Choroid plexus epithelial cell (primary cell): ENCODE measurements at regions not wholly inside any gene's neighbourhood (a gene's known extent, or its start where the extent isn't known, plus 50 kb on each side); places are given as distances from the start of the nearest gene placed in this dataset.
A peak's percentile ranks its signal among the peaks of the same experiment; 100 is the strongest.

Source experiments
- DNase-seq: peaks from one replicate; pipeline ENCODE4 v3.0.0-alpha.2; 2010; ENCODE audit warnings: low read depth
- H3K4me3 ChIP-seq: 2 replicates; pipeline ENCODE4 v1.5.1; 2011; ENCODE audit warnings: low read depth, mild to moderate bottlenecking, control low read depth, low read length, moderate library complexity
- TF ChIP-seq, protein P1 (sequence below): conservative IDR thresholded peaks from 2 replicates; pipeline ENCODE4 v1.5.1; 2011; ENCODE audit warnings: low read depth, mild to moderate bottlenecking, control low read depth, inconsistent platforms, low read length, moderate library complexity

DNA sequence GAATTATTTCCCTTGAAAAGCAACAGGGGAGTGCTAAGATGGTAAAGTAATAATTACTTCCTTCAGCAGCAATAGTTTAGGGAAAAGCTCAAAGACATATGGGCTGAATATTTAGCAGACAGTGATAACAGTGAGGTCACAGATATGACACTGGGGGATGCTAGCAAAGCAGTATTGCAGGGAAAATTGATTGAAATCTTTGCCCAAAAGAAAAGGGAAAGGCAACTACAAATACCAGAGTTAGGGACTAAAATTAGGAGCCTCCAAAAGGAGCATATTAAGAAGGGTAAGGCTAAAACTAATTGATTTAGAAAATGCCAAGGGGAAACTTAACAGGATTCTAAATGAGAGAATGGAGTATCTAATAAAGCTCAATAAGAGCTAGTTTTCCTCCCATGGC, 1191.3 kb upstream of the TENM3 start:
- TF ChIP-seq, protein P1, sequence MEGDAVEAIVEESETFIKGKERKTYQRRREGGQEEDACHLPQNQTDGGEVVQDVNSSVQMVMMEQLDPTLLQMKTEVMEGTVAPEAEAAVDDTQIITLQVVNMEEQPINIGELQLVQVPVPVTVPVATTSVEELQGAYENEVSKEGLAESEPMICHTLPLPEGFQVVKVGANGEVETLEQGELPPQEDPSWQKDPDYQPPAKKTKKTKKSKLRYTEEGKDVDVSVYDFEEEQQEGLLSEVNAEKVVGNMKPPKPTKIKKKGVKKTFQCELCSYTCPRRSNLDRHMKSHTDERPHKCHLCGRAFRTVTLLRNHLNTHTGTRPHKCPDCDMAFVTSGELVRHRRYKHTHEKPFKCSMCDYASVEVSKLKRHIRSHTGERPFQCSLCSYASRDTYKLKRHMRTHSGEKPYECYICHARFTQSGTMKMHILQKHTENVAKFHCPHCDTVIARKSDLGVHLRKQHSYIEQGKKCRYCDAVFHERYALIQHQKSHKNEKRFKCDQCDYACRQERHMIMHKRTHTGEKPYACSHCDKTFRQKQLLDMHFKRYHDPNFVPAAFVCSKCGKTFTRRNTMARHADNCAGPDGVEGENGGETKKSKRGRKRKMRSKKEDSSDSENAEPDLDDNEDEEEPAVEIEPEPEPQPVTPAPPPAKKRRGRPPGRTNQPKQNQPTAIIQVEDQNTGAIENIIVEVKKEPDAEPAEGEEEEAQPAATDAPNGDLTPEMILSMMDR = no peak
- H3K4me3 ChIP-seq = no peak overlapping the region
- DNase-seq = no peak

DNA sequence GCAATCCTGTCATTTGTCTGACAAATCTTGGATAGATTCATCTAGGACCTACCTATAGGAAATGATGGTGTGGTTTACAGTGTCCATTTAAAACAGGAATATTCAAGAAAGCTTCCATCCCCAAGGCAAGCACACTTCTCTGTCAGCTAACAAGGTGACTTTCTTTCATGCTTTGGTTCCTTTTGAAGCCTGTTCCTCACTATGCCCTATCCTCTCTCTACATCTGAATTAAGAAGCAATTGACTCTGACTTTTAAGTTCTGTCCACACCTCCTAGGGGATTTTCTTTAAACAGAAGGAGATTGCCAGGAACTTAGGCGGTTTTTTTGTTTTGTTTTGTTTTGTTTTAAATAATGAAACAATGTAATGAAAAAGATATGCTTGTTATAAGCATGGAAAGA, 1181.4 kb upstream of the TENM3 start:
- TF ChIP-seq, protein P1 = no peak
- no peak overlapping the region for H3K4me3 ChIP-seq
- DNase-seq = no peak

DNA sequence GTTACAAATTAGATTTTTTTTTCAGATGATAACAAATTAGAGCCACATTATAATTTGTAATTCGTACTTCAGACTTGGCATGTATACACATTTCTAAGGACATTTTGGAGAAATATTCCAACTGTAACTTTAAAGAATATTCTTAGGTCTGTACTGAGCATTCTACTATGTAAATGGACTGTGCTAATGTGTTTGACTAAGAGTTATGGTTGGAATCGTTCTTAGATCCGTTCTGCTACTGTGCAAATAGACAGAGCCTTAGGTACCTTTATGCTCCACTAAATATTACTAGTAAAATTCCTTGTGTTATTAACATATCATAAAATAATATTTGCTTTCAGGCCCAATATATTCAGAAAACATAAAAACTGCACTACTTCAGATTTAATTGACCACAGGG, 1180.0 kb upstream of the TENM3 start:
- no peak overlapping the region for H3K4me3 ChIP-seq
- TF ChIP-seq, protein P1 = no peak

DNA sequence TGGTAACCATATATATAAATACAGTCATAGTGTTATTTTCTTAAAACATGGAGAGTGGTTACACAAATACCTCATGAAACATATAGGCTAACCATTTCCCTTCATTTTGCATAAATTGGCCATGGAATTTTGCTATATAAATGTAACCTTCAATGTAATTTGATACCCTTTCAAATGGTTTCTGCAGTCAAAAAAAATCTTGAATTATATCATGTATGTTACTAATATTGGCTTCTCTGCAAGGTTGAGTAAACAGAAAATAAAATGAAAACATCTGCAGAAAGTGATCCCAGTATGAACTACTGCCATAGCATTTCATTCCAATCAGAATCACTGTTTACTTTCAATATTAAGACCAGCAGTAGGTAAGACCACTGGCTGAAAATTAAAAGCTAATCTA, 1165.9 kb upstream of the TENM3 start:
- TF ChIP-seq, protein P1 = no peak
- H3K4me3 ChIP-seq = no peak overlapping the region

More for the DNA sequence above, 1180.0 kb upstream of the TENM3 start:
- no peak for DNase-seq

DNA sequence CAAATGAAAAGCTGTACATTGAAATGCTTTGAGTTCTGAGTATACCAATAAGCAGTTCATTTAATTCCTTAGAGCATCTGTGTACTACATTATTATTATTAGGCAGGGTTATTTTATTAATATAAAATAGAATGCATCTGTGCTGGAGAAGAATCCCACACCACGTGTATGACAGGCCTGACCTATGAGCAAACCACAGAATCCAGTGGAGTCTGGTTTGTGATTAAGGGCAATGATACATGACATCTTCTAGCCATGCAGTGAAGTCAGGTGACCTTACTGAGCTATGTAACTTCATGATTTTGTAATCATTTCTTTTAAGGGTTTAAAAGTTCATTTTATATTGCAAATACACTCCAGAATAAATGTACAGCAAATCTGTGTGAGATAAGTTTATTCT, 1165.0 kb upstream of the TENM3 start:
- DNase-seq = peak; percentile 66
- TF ChIP-seq, protein P1 = no peak
- no peak overlapping the region for H3K4me3 ChIP-seq

More for the DNA sequence above, 1165.9 kb upstream of the TENM3 start:
- peak; percentile 1 for DNase-seq

DNA sequence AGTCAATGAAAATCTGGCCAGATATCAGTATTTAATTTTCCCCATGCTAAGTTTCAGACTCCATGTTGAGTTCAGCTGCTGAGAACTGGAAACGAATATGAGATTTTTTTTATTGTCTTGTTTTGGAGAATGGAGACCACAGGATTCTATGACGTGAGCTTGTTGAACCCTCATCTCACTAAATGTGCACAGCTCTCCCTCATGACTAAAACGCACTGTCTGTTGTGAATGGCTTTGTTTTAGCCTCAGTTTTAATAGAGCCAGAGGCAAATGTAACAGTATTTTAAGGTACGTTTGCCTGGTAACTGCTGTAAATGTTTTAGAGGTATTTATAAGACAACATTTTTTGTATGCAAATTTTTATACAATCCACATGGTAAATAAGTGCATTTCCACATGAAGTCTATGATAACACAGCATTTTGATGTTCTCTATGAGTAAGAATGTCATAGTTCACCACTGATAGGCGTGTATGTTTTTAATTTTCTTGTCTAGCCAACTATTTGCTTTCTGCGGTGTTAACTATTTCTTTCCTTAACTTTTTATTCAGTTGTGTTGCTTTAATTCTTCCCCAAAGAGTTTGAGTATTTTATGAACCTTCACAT, 1159.3 kb upstream of the TENM3 start:
- TF ChIP-seq, protein P1 = no peak
- DNase-seq = peak; percentile 2
- no peak overlapping the region for H3K4me3 ChIP-seq

DNA sequence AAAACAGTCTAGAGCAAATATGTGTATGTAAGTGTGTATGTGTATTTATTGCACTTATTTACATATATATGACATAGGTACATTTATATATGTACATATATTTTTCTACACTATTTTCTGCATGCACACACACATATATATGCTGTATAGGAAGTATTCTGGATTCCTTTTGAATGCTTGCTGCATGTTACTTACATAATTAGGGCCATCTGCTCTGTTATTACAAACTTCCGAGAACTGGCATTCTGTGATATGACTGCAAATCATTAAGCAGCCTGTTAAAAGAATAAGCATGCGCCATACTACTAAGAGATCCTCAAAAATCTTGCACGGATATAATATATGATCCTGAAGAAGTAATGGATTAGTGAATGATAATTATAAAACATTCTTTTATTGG, 1157.6 kb upstream of the TENM3 start:
- no peak for DNase-seq
- TF ChIP-seq, protein P1 = no peak
- H3K4me3 ChIP-seq = no peak overlapping the region
